ENCODE measurements at regions not wholly inside any gene's neighbourhood (a gene's known extent, or its start where the extent isn't known, plus 50 kb on each side); places are given as distances from the start of the nearest gene placed in this dataset.
A peak's percentile ranks its signal among the peaks of the same experiment; 100 is the strongest.

DNA sequence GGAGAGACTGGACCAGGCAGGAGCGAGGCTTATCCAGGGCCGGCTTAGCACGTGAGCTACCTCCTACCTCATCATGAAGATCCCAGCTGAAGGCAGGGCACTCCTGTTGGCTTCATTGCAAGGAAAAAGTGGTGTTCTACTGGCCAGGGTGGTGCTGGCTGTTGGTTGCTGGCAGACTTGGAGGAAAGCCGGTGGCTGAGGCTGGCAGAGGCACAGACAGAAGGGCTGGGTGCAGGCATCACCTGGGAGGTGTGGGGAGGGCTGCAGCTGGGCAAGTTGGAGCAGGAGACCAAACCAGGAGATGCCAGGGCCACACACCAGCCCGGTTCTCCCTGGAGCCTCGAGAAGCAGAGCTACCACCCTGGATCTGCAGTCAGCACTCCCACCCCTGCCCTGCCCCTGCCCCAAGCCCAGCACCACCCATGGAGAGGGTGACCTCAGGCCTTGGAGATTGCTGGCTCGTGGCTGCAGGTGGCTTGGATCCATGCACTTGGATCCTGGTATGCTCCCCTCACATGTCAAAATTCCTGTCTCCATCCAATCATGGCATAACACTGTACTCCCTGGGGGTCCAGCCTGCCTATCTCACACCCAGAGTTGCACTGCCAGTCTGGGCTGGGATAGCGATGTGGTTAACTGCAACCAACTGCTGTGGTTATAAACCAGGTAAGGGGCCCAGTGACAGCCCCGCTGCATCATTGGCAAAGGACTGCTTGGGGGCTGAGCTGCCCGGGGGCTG is 49.7 kb downstream of the GLI2 start:
- Mint-ChIP-seq H3K27me3 (ENCODE audit: low read depth, unreplicated experiment) (no peaks in the 10 kb centered on the region), H3K36me3 (ENCODE audit: low read depth, unreplicated experiment) (peaks cover 10% of the 10 kb centered on the region), H3K4me1 (ENCODE audit: low read depth, unreplicated experiment) (peaks cover 50% of the 10 kb centered on the region), H3K9me3 (ENCODE audit: unreplicated experiment) (no peaks in the 10 kb centered on the region), H3K27ac (ENCODE audit: unreplicated experiment) (no peak overlapping the region), H3K4me3 (ENCODE audit: unreplicated experiment) (no peak overlapping the region)
- Histone ChIP-seq H3K27ac (ENCODE audit: low read depth, low read length) (no peak overlapping the region), H3K4me3 (ENCODE audit: insufficient read depth, low read depth, low read length) (no peak overlapping the region), H2AFZ (ENCODE audit: low read depth, low read length) (no peak overlapping the region), H3K79me2 (ENCODE audit: insufficient read depth, low read length) (peaks cover 91% of the 10 kb centered on the region), H3K36me3 (ENCODE audit: insufficient read depth, low read length) (no peaks in the 10 kb centered on the region), H3K4me2 (ENCODE audit: low read length) (no peak overlapping the region), H3K9me3 (ENCODE audit: insufficient read depth, low read depth, low read length) (no peaks in the 10 kb centered on the region), H3K4me1 (ENCODE audit: insufficient read depth, low read length) (peaks cover 16% of the 10 kb centered on the region), H3K9ac (ENCODE audit: low read length) (no peak overlapping the region), H4K20me1 (ENCODE audit: insufficient read depth, low read length) (peaks cover 77% of the 10 kb centered on the region), H3K27me3 (ENCODE audit: insufficient read depth, low read length) (no peaks in the 10 kb centered on the region)
- FAIRE-seq (no peak), DNase-seq (ENCODE audit: low read depth) (no peak)
- TF ChIP-seq EZH2 (IDR thresholded peaks at IDR 0.05; ENCODE audit: insufficient read depth, low read length) = no peak
- TF ChIP-seq, protein P1, sequence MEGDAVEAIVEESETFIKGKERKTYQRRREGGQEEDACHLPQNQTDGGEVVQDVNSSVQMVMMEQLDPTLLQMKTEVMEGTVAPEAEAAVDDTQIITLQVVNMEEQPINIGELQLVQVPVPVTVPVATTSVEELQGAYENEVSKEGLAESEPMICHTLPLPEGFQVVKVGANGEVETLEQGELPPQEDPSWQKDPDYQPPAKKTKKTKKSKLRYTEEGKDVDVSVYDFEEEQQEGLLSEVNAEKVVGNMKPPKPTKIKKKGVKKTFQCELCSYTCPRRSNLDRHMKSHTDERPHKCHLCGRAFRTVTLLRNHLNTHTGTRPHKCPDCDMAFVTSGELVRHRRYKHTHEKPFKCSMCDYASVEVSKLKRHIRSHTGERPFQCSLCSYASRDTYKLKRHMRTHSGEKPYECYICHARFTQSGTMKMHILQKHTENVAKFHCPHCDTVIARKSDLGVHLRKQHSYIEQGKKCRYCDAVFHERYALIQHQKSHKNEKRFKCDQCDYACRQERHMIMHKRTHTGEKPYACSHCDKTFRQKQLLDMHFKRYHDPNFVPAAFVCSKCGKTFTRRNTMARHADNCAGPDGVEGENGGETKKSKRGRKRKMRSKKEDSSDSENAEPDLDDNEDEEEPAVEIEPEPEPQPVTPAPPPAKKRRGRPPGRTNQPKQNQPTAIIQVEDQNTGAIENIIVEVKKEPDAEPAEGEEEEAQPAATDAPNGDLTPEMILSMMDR (IDR thresholded peaks at IDR 0.05; ENCODE audit: insufficient read depth, low read depth, low read length) = no peak

DNA sequence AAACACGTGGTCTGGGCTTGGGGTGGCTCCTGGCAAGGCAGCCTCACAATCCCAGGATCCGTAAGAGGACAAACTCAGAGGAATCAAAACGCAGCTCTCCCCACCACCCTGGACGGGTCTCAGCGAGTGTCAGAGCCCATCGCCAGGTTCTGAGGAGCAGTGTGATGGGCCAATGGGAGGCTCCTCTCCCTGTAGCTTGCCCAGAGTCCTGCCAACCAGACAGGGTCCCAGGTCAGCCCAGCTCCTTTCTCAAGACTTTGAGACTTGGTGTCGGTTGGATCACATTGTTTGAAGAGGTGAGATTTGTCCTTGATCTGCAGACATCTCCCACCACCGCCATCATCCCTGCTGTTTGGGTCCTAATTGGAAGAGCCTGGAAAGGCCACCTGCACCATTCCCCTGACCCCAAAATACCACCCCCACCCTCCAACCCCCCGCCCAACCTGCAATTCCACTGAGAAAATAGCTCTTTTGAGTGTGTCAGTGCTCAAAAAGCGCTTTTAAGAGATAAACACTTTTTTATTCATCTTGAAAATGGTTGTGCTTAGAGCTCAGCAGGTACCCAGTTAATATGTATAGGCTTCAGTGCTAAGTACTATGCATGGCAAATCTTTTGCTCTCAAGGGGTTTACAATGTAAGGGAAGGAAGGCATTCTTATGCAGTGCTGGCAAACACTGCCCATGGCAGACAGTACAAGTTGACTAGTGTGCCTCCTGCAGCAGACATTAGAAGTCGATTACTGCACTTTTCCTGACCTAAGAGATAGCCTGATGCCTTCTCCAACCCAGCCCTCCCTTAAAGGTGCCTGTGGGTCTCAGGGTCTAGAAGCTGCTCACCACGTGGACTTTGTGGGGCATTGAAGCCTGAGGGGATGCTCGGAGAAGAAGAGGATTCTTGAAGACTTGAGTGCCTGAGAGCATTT is 50.6 kb downstream of the GLI2 start:
- Mint-ChIP-seq H3K4me3 (ENCODE audit: unreplicated experiment) (peak overlapping the region; percentile 57), H3K27ac (ENCODE audit: unreplicated experiment) (peak overlapping the region; percentile 81), H3K4me1 (ENCODE audit: low read depth, unreplicated experiment) (peaks cover 45% of the 10 kb centered on the region), H3K36me3 (ENCODE audit: low read depth, unreplicated experiment) (peaks cover 10% of the 10 kb centered on the region), H3K9me3 (ENCODE audit: unreplicated experiment) (no peaks in the 10 kb centered on the region), H3K27me3 (ENCODE audit: low read depth, unreplicated experiment) (no peaks in the 10 kb centered on the region)
- Histone ChIP-seq H3K4me2 (ENCODE audit: low read length) (no peak overlapping the region), H3K27me3 (ENCODE audit: insufficient read depth, low read length) (no peaks in the 10 kb centered on the region), H3K9me3 (ENCODE audit: insufficient read depth, low read depth, low read length) (no peaks in the 10 kb centered on the region), H3K27ac (ENCODE audit: low read depth, low read length) (no peak overlapping the region), H3K36me3 (ENCODE audit: insufficient read depth, low read length) (no peaks in the 10 kb centered on the region), H4K20me1 (ENCODE audit: insufficient read depth, low read length) (peaks cover 77% of the 10 kb centered on the region), H3K79me2 (ENCODE audit: insufficient read depth, low read length) (peaks cover 93% of the 10 kb centered on the region), H3K9ac (ENCODE audit: low read length) (no peak overlapping the region), H3K4me3 (ENCODE audit: insufficient read depth, low read depth, low read length) (no peak overlapping the region), H2AFZ (ENCODE audit: low read depth, low read length) (no peak overlapping the region), H3K4me1 (ENCODE audit: insufficient read depth, low read length) (peaks cover 15% of the 10 kb centered on the region)
- FAIRE-seq (no peak), DNase-seq (ENCODE audit: low read depth) (no peak)
- TF ChIP-seq EZH2 (IDR thresholded peaks at IDR 0.05; ENCODE audit: insufficient read depth, low read length) = no peak
- TF ChIP-seq, protein P1 (IDR thresholded peaks at IDR 0.05; ENCODE audit: insufficient read depth, low read depth, low read length) = no peak
